ENCODE measurements at regions not wholly inside any gene's neighbourhood (a gene's known extent, or its start where the extent isn't known, plus 50 kb on each side); places are given as distances from the start of the nearest gene placed in this dataset.

DNA sequence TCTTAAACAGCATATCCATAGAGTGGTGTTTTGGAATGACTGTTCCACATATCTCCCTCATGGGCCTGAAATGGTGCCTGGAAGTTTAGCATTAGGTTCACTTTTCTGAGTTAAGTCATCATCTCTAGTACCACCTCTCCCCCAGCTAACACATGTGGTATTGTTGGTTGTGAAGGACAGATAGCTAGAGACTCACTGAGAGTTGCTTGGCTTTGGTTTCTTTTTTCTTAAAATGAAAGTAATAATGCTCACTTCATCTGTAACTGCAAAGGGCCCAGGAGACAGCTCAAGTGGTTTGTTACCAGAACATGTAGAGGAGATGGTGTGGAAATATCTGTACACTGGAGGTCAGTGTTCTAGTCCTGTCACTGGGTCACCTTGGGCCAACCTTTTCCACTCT lies 90.9 kb downstream of the EFNB1 start:
- H3K4me3 ChIP-seq (ENCODE audit: low read length): no peak overlapping the region
- TF ChIP-seq, protein P1, sequence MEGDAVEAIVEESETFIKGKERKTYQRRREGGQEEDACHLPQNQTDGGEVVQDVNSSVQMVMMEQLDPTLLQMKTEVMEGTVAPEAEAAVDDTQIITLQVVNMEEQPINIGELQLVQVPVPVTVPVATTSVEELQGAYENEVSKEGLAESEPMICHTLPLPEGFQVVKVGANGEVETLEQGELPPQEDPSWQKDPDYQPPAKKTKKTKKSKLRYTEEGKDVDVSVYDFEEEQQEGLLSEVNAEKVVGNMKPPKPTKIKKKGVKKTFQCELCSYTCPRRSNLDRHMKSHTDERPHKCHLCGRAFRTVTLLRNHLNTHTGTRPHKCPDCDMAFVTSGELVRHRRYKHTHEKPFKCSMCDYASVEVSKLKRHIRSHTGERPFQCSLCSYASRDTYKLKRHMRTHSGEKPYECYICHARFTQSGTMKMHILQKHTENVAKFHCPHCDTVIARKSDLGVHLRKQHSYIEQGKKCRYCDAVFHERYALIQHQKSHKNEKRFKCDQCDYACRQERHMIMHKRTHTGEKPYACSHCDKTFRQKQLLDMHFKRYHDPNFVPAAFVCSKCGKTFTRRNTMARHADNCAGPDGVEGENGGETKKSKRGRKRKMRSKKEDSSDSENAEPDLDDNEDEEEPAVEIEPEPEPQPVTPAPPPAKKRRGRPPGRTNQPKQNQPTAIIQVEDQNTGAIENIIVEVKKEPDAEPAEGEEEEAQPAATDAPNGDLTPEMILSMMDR (conservative IDR thresholded peaks at IDR 0.05; ENCODE audit: low read length): no peak
- DNase-seq (ENCODE audit: low read depth): no peak

DNA sequence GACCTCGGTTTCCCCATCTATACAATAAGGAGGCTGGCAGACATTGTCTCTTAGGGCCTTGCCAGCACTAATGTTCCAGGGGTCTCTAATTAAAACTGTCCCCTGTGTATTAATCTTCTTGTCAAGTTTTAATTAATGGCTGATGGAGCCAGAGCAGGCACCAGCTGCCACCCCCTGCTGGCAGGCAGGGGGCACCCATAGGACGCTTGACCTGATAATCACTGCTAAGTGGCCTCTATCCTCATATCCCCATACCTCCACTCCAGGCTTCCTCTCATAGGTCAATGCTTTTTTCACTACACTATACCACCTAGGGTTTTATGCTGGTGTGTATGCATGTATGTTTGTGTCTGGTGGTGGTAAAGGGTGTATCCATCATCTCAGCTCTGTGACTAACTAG lies 89.4 kb downstream of the EFNB1 start:
- TF ChIP-seq, protein P1 (conservative IDR thresholded peaks at IDR 0.05; ENCODE audit: low read length): no peak
- DNase-seq (ENCODE audit: low read depth): no peak
- no peak overlapping the region for H3K4me3 ChIP-seq (ENCODE audit: low read length)

DNA sequence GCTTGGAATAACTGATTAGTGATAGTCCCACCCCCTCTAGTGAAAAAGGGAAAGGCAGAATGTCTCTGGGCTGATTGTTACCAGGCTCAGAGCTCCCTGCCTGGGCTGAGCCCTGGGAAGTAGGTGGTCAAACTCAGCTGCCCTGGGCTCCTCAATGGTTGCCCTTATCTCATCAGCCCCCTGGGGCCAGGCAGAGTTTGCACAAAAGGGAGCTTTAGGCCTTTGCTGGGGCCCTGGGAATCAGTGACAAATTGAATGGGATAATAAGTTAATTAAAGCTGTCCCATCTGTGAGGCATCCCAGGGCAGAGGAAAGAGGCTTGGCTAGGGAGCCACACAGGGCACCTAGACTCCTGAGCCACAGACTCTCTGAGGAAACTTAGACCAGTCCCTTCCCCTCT lies 89.0 kb downstream of the EFNB1 start:
- no peak for DNase-seq (ENCODE audit: low read depth)
- TF ChIP-seq, protein P1 (conservative IDR thresholded peaks at IDR 0.05; ENCODE audit: low read length): no peak

DNA sequence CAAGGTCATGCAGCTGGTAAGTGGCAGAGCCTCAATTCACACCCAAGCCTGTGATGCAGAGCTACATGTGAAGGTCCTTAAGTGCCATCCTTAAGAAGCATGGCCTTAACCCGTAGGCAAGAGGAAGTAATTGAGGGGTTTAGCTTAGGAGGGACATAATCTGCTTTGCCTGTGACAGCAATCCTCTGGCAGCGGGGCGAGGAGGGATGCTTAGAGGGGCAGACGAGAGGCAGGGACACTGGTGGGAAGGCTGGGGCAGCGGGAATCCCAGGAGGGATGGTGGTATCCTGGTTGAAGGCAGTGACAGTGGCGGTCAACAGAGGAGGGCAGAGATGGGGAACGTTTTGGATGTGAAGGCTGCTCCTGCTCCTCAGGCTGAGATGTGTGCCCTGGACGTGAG lies 88.1 kb downstream of the EFNB1 start:
- no peak overlapping the region for H3K4me3 ChIP-seq (ENCODE audit: low read length)
- TF ChIP-seq, protein P1 (conservative IDR thresholded peaks at IDR 0.05; ENCODE audit: low read length): no peak
- DNase-seq (ENCODE audit: low read depth): no peak

More for the DNA sequence above, 89.0 kb downstream of the EFNB1 start:
- H3K4me3 ChIP-seq (ENCODE audit: low read length): no peak overlapping the region

DNA sequence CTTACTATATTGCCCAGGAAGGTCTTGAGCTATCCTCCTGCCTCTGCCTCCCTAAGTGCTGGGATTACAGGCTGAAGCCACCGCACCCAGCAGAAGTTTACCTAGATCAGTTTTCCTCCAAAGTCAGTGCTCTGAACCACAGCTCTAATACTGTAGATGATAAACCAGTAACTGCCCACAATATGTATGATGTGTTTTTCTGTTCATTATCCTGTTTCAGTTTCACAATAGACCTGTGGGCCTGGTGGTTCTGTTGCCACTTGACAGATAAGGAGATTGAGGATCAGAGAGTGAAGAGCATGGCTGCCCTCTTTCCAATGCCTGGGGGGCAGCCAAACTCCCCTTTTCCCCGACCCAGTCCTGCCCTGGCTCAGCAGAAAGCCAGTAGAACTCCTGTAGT lies 87.0 kb downstream of the EFNB1 start:
- TF ChIP-seq, protein P1 (conservative IDR thresholded peaks at IDR 0.05; ENCODE audit: low read length): no peak
- no peak for DNase-seq (ENCODE audit: low read depth)
- H3K4me3 ChIP-seq (ENCODE audit: low read length): no peak overlapping the region

DNA sequence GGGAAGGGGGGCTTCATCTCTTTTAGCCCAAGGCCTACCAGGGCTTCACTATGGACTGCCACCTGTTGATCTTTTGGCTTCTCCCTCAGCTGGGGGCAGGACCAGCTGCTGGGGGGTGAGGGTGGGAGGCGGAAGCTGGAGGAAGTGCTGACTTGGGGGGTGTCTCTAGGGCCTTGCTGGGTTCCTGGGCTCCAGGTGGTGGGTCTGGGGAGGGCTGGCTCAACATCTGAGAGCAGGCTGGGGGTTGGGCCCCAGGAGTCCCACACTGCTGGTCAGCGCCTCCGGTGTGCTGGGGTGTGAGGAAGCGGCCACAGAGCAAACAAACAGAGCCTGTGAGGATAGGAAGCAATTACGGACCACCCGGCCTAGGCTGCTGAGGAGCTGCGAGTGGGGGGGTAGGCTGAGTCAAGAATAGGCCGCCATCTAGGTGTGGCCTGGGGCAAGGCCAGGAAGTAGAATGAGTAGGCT lies 85.7 kb downstream of the EFNB1 start:
- TF ChIP-seq, protein P1 (conservative IDR thresholded peaks at IDR 0.05; ENCODE audit: low read length): no peak
- H3K4me3 ChIP-seq (ENCODE audit: low read length): no peak overlapping the region
- no peak for DNase-seq (ENCODE audit: low read depth)

DNA sequence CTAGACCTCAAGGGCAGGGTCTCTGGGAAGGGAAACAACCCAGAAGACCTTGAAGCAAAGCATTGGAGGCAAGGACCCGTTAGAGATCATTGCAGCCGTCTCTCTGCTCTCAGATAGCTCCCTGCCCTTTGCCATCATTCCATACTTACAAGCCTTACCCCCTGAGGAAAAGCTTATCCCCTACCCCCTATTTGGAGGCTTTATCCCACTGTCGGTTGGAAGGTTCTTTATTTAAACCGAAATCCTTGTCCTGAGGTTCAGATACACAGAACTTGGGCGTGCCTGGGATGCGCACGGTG lies 84.4 kb downstream of the EFNB1 start:
- DNase-seq (ENCODE audit: low read depth): no peak
- TF ChIP-seq, protein P1 (conservative IDR thresholded peaks at IDR 0.05; ENCODE audit: low read length): no peak
- no peak overlapping the region for H3K4me3 ChIP-seq (ENCODE audit: low read length)
